ENCODE measurements at regions not wholly inside any gene's neighbourhood (a gene's known extent, or its start where the extent isn't known, plus 50 kb on each side); places are given as distances from the start of the nearest gene placed in this dataset.

- no peak for DNase-seq (ENCODE audit: extremely low read depth, insufficient read length)
- no peak for TF ChIP-seq CTCF (IDR thresholded peaks at IDR 0.05; ENCODE audit: insufficient read depth, low read length, poor library complexity, severe bottlenecking)
Observed at GRCh38 chr3:79835701-79836100, 67.9 kb upstream of the ROBO1 start.

GRCh38 chr3:79824166-79824565 lies 56.4 kb upstream of the ROBO1 start:
- DNase-seq (ENCODE audit: extremely low read depth, insufficient read length): no peak
- Histone ChIP-seq H3K36me3 (ENCODE audit: control insufficient read depth, insufficient read depth, low read length) (no peaks in the 10 kb centered on the region), H3K4me3 (replicated peaks; ENCODE audit: low read depth, low read length) (no peak overlapping the region), H3K27me3 (replicated peaks; ENCODE audit: control insufficient read depth, insufficient read depth, low read length) (no peaks in the 10 kb centered on the region)
- TF ChIP-seq CTCF (IDR thresholded peaks at IDR 0.05; ENCODE audit: insufficient read depth, low read length, poor library complexity, severe bottlenecking): no peak

More at GRCh38 chr3:79835701-79836100, 67.9 kb upstream of the ROBO1 start:
- H3K27me3 ChIP-seq (replicated peaks; ENCODE audit: control insufficient read depth, insufficient read depth, low read length): no peaks in the 10 kb centered on the region
- no peaks in the 10 kb centered on the region for H3K36me3 ChIP-seq (ENCODE audit: control insufficient read depth, insufficient read depth, low read length)
- no peak overlapping the region for H3K4me3 ChIP-seq (replicated peaks; ENCODE audit: low read depth, low read length)

GRCh38 chr3:79822076-79822475 lies 54.3 kb upstream of the ROBO1 start:
- Histone ChIP-seq H3K27me3 (replicated peaks; ENCODE audit: control insufficient read depth, insufficient read depth, low read length) (no peaks in the 10 kb centered on the region), H3K36me3 (ENCODE audit: control insufficient read depth, insufficient read depth, low read length) (no peaks in the 10 kb centered on the region), H3K4me3 (replicated peaks; ENCODE audit: low read depth, low read length) (no peak overlapping the region)
- TF ChIP-seq CTCF (IDR thresholded peaks at IDR 0.05; ENCODE audit: insufficient read depth, low read length, poor library complexity, severe bottlenecking): no peak
- no peak for DNase-seq (ENCODE audit: extremely low read depth, insufficient read length)

DNA sequence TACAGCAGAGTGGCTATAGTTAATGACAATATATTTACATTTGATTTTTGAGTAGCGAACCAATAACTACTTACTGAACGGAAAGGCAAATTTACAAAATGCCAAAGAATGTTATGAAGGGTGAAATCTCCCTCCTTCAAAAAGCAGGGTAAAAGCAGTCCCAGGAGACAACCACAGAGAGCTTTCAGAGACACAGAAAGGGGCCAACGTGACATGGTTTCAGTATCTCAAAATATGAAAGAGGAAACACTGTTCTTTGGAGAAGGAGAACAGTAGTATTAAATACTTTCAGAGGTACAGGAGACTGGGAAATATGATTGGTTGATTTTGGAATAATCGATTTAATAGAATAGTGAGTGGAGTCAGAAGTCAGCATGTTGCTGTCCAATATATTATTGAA lies 52.3 kb upstream of the ROBO1 start:
- DNase-seq (ENCODE audit: extremely low read depth, insufficient read length): no peak
- H3K36me3 ChIP-seq (ENCODE audit: control insufficient read depth, insufficient read depth, low read length): no peaks in the 10 kb centered on the region
- no peaks in the 10 kb centered on the region for H3K27me3 ChIP-seq (replicated peaks; ENCODE audit: control insufficient read depth, insufficient read depth, low read length)
- H3K4me3 ChIP-seq (replicated peaks; ENCODE audit: low read depth, low read length): no peak overlapping the region
- no peak for TF ChIP-seq CTCF (IDR thresholded peaks at IDR 0.05; ENCODE audit: insufficient read depth, low read length, poor library complexity, severe bottlenecking)

DNA sequence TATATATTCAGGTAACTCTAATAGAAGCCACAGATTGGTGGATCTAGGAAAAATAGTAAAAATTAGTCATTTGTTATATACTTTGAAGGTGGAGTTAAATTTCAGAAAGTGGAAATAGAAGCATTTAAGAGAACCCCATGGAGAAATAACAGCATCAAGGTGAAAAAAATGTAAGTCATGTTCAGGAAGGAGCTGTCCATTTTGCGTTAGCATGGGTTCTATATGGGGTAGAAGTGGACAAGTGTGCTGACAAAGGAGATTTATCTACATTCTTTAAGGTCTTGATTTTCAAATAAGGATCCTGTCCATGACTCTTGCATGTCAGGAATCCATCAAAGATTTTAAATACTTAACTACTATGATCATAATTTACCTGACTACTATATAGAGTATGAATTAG lies 50.2 kb upstream of the ROBO1 start:
- DNase-seq (ENCODE audit: extremely low read depth, insufficient read length): no peak
- Histone ChIP-seq H3K4me3 (replicated peaks; ENCODE audit: low read depth, low read length) (no peak overlapping the region), H3K27me3 (replicated peaks; ENCODE audit: control insufficient read depth, insufficient read depth, low read length) (no peaks in the 10 kb centered on the region), H3K36me3 (ENCODE audit: control insufficient read depth, insufficient read depth, low read length) (no peaks in the 10 kb centered on the region)
- no peak for TF ChIP-seq CTCF (IDR thresholded peaks at IDR 0.05; ENCODE audit: insufficient read depth, low read length, poor library complexity, severe bottlenecking)

Measured in GM06990 (cell line).